Esophagus muscularis mucosa (tissue), 4 donors: ENCODE measurements at regions not wholly inside any gene's neighbourhood (a gene's known extent, or its start where the extent isn't known, plus 50 kb on each side); places are given as distances from the start of the nearest gene placed in this dataset.

ENCODE experiments used
- DNase-seq: peaks from one replicate; pipeline ENCODE4 v3.0.0-alpha.2; 2017; ENCODE audit errors: extremely low spot score
- H3K27ac ChIP-seq, 4 donors: fragments of 200-600 bp; sonication (generic); replicated peaks in 1 of 4; 1 replicate in 3 of 4; 2 replicates in 1 of 4; pipeline ENCODE4 v1.5.1; 2016 to 2019; ENCODE audit warnings: mild to moderate bottlenecking in 1 of 4
- H3K27me3 ChIP-seq, 4 donors: fragments of 200-600 bp; sonication (generic); one replicate each; pipeline versions ENCODE4 v1.5.1 to v1.6.0; 2016 to 2019
- H3K36me3 ChIP-seq, 4 donors: fragments of 200-600 bp; sonication (generic); one replicate each; pipeline ENCODE4 v1.5.1; 2016 to 2019
- H3K4me1 ChIP-seq, 4 donors: fragments of 200-600 bp; sonication (generic); one replicate each; pipeline ENCODE4 v1.5.1; 2016 to 2019
- H3K4me3 ChIP-seq, 4 donors: fragments of 200-600 bp; sonication (generic); 1 replicate in 2 of 4; 2 replicates in 2 of 4; pipeline ENCODE4 v1.5.1; 2016 to 2019; ENCODE audit warnings: mild to moderate bottlenecking in 4 of 4, moderate library complexity in 1 of 4
- H3K9me3 ChIP-seq, 4 donors: fragments of 200-600 bp; sonication (generic); 1 replicate in 3 of 4; 2 replicates in 1 of 4; pipeline ENCODE4 v1.5.1; 2016 to 2019
- EP300 ChIP-seq: sonication (generic); formaldehyde crosslinking; IDR thresholded peaks from one replicate; pipeline ENCODE4 v1.6.1; 2017; ENCODE audit warnings: antibody characterized with exemption
- POLR2A ChIP-seq: fragments of 450-650 bp; IDR thresholded peaks from one replicate; pipeline ENCODE4 v1.6.1; 2017; ENCODE audit warnings: antibody characterized with exemption, moderate library complexity, mild to moderate bottlenecking, low read depth
- POLR2AphosphoS5 ChIP-seq, 2 donors: sonication (generic); formaldehyde crosslinking; IDR thresholded peaks; one replicate each; pipeline ENCODE4 v1.6.1; 2017; ENCODE audit warnings: antibody characterized with exemption in 2 of 2
- WGBS: methylation state at CpG from one replicate; pipeline ENCODE4 v1.1.5; 2018; 5-methylcytosine and 5-hydroxymethylcytosine counted together
- intact Hi-C: fragments of 100-400 bp; cut with DNase I; formaldehyde crosslinking; loops from one replicate; pipeline ENCODE4 v1.15.1; 2023
- TF ChIP-seq, protein P1 (sequence below), 3 experiments: fragments of 200-600 bp in 2 of 3; fragments of 450-650 bp in 1 of 3; sonication (generic) in 2 of 3; IDR thresholded peaks; one replicate each; pipeline ENCODE4 v1.5.1; 2017 to 2019; ENCODE audit warnings: antibody characterized with exemption in 3 of 3, mild to moderate bottlenecking in 2 of 3, moderate library complexity in 1 of 3

DNA sequence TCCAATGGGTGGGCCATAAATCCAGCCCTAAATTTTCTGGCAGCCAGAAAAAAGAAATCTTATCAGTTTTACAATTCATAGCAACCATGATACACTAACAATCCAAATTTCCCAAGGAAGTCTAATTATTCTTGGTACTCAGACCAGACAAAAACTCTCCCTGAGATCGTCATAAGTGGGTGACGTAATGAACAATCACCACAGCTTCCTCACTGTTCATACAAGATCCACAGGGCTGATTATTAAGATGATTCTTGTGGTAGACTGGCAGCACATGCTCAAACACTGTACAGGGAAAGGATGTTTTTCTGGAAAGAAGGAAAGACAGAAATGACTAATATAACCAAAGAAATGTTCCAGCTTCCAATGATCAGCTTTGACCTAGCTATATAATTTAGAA is 178.3 kb upstream of the CRIM1 start:
- Histone ChIP-seq H3K27ac (no peak overlapping the region), H3K4me3 (no peak overlapping the region), H3K9me3 (no peaks in the 10 kb centered on the region), H3K4me1 (no peaks in the 10 kb centered on the region), H3K36me3 (no peaks in the 10 kb centered on the region), H3K27me3 (no peaks in the 10 kb centered on the region)
- TF ChIP-seq POLR2AphosphoS5 (IDR thresholded peaks at IDR 0.05) (no peak), EP300 (no peak), POLR2A (no peak)
- TF ChIP-seq, protein P1, sequence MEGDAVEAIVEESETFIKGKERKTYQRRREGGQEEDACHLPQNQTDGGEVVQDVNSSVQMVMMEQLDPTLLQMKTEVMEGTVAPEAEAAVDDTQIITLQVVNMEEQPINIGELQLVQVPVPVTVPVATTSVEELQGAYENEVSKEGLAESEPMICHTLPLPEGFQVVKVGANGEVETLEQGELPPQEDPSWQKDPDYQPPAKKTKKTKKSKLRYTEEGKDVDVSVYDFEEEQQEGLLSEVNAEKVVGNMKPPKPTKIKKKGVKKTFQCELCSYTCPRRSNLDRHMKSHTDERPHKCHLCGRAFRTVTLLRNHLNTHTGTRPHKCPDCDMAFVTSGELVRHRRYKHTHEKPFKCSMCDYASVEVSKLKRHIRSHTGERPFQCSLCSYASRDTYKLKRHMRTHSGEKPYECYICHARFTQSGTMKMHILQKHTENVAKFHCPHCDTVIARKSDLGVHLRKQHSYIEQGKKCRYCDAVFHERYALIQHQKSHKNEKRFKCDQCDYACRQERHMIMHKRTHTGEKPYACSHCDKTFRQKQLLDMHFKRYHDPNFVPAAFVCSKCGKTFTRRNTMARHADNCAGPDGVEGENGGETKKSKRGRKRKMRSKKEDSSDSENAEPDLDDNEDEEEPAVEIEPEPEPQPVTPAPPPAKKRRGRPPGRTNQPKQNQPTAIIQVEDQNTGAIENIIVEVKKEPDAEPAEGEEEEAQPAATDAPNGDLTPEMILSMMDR (IDR thresholded peaks at IDR 0.05) = no peak
- 84% methylated on average over 2 of the region's 2 CpGs for WGBS
- intact Hi-C loops = no loop called here
- DNase-seq = no peak

DNA sequence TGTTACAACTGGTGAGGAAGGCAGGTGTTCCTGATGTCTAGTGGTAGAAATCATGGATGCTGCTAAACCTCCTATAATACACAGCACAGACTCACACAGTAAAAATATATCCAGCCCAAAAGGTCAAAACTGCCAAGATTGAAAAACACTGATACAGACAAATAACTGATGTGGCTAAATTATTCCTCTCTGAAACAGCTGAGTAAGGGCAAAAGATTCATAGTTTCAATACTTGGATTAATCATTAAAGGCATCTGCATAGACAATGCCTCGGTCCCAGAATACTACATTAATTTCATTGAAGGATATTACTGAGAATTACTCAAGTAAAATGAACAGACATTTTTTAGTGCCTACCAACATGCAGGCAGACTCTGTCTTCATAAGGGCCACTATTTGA is 180.7 kb upstream of the CRIM1 start:
- intact Hi-C loops = no loop called here
- Histone ChIP-seq H3K27me3 (no peaks in the 10 kb centered on the region), H3K27ac (no peak overlapping the region), H3K36me3 (no peaks in the 10 kb centered on the region), H3K9me3 (no peaks in the 10 kb centered on the region), H3K4me3 (no peak overlapping the region), H3K4me1 (no peaks in the 10 kb centered on the region)
- DNase-seq = no peak
- TF ChIP-seq POLR2AphosphoS5 (IDR thresholded peaks at IDR 0.05) (no peak), POLR2A (no peak), EP300 (no peak)
- TF ChIP-seq, protein P1 (IDR thresholded peaks at IDR 0.05) = no peak
- 94% methylated on average over 1 of the region's 1 CpG for WGBS

- Histone ChIP-seq H3K4me1 (no peaks in the 10 kb centered on the region), H3K27me3 (no peaks in the 10 kb centered on the region), H3K9me3 (no peaks in the 10 kb centered on the region), H3K27ac (no peak overlapping the region), H3K36me3 (no peaks in the 10 kb centered on the region), H3K4me3 (no peak overlapping the region)
- intact Hi-C loops = no loop called here
- TF ChIP-seq, protein P1 (IDR thresholded peaks at IDR 0.05) = no peak
- TF ChIP-seq EP300 (no peak), POLR2AphosphoS5 (IDR thresholded peaks at IDR 0.05) (no peak), POLR2A (no peak)
- 70% methylated on average over 6 of the region's 6 CpGs for WGBS
- DNase-seq = no peak
Measured at GRCh38 chr2:36173760-36174404, 181.7 kb upstream of the CRIM1 start.

DNA sequence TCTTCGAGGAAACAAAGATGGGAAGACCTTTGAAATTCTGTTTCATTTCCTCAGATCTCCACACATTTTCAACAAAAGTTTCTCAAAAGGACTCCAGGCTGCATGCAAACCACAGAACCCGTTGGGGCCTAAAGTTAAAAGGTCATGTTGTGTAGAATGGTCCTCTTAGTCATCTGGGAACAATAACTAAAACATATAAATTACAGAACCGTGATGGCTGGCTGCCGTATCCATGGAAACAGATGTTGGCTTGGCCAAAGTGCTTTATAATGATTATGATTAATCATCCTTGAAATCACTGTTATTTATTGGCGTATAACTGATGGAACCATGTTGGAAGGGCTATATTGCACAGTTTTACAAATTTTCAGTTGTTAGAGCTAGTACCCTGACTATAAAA is 182.8 kb upstream of the CRIM1 start:
- no peak overlapping the region for H3K4me3 ChIP-seq
- WGBS = 65% methylated on average over 5 of the region's 5 CpGs
- no peak for DNase-seq
- no peaks in the 10 kb centered on the region for H3K27me3 ChIP-seq
- no peaks in the 10 kb centered on the region for H3K36me3 ChIP-seq
- no peaks in the 10 kb centered on the region for H3K4me1 ChIP-seq
- TF ChIP-seq, protein P1 (IDR thresholded peaks at IDR 0.05) = no peak
- no peak for TF ChIP-seq POLR2AphosphoS5 (IDR thresholded peaks at IDR 0.05)
- no peak for TF ChIP-seq EP300
- TF ChIP-seq POLR2A = no peak
- no peaks in the 10 kb centered on the region for H3K9me3 ChIP-seq
- intact Hi-C loops = no loop called here
- H3K27ac ChIP-seq = no peak overlapping the region

GRCh38 chr2:36170805-36171204 is 184.8 kb upstream of the CRIM1 start:
- H3K9me3 ChIP-seq = no peaks in the 10 kb centered on the region
- 21% methylated on average over 2 of the region's 2 CpGs for WGBS
- H3K4me3 ChIP-seq = no peak overlapping the region
- no peaks in the 10 kb centered on the region for H3K36me3 ChIP-seq
- TF ChIP-seq POLR2A (no peak), EP300 (no peak)
- H3K27me3 ChIP-seq = no peaks in the 10 kb centered on the region
- intact Hi-C loops = no loop called here
- no peak overlapping the region for H3K27ac ChIP-seq
- DNase-seq = no peak
- no peaks in the 10 kb centered on the region for H3K4me1 ChIP-seq
